Stimulated activated CD4-positive, alpha-beta T cell treated with anti-CD3 and anti-CD28 coated beads, Interleukin-1b, Interleukin-23, amount 100 ng/mL, for 24 hours (primary cell): ENCODE measurements at regions not wholly inside any gene's neighbourhood (a gene's known extent, or its start where the extent isn't known, plus 50 kb on each side); places are given as distances from the start of the nearest gene placed in this dataset.

Experiments
- DNase-seq, 4 experiments: peaks; one replicate each; pipeline ENCODE4 v3.0.0-alpha.2; 2020; ENCODE audit warnings: low read depth in 4 of 4, low spot score in 1 of 4

DNA sequence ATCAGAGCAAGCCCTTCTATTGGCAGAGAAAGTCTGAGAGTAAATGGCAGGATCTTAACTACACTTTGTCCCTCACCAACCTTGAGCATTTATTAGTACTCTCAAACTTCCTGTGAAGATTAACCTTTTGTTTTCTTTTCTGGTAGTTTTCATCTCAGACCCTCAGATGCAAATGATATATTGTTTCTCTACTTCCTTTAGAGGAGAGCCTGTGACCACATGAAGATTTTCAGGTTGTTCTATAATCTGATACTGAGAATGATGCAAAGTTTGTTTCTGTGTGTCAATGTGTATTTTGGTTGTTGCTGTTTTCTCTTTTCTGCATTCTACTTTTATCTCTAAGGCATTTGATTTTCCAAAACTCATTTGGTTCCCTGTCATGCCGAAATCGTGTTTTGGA lies 165.8 kb upstream of the CYSLTR1 start:
- no peak for DNase-seq

DNA sequence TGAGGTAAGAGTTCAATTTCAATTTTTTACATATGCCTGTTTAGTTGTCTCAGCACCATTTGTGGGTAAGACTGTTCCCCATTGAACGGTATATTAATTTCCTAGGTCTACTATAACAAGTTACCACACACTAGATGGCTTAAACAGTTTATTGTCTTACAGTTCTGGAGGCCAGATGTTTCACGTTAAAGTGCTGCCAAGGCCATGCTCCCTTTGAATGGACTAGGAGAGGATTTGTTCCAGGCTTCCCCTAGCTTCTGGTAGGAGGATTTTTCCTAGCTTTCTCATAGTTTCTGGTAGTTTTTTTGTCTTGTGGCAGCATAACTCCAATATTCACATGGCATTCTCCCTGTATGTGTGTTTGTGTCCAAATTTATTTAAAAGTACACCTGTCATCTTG lies 149.3 kb upstream of the CYSLTR1 start:
- no peak for DNase-seq

DNA sequence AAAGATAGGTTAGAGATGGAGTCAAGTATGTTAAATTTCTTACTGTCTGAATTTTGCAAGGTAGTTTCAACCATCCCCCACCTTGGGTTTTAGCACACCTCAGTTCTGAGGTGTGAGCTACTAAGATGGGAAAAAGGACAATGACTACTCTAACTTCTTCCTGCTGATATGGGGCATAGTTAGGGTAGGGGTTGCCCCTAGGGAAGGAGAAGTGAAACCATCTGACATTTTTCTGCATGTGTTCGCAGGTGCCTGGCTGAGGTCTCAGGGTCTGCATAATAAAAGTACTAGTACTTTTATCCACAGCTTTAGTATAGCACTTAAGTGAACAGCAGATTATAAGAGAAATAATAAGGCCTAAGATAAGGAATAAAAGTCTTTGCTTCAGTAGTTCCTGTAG lies 129.5 kb upstream of the CYSLTR1 start:
- DNase-seq, result no peak

DNA sequence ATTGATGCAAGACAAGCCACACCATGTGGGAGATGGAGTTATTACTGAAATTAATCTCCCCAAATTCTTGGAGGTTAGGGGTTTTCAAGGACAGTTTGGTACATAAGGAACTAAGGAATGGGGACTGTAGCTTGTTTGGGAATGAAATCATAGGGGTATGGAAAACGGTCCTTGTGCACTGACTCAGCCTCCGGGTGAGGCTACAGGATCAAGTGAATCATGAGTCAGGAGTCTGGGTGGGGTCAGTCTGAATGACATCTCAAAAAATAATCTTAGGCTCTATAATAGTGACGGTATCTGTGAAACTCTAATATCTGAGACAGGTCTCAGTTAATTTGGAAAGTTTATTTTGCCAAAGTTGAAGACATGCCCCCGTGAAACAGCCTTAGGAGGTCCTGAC lies 128.5 kb upstream of the CYSLTR1 start:
- DNase-seq, result no peak

DNA sequence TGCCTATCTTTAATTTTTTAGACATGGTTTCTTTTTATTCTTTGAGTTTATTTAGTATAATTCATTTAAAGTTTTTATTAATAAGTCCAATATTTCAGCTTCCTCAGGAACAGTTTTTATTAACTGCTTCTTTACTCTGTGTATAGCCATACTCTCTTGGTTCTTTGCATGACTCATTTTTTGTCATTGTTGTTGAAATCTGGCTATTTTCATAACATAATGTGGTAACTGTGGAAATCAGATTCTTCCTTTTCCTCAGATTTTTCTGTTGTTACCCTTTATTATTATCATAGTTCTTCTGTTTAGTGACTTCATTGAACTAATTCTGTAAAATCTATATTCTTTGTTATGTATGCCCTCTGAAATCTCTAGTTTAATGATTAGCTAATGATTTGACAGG lies 124.9 kb upstream of the CYSLTR1 start:
- DNase-seq, result no peak

DNA sequence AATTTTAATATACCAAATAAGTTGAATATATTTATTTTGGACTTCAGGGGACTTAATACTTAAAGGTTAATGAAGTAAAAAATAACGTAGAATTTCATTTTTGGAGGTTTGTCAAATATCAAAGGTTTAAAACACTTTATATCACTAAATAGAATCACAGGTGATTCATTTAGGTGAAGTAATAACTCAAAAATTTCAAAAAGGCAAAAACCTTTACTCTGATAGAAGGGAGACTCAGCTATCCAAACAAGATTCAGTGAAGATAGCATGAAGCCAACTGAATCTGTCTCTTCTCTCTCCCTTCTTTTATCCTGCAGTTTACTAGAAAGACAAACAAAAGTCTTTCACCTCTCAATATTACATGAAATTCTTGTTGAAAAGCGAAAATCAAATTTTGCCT lies 110.2 kb upstream of the CYSLTR1 start:
- no peak for DNase-seq

DNA sequence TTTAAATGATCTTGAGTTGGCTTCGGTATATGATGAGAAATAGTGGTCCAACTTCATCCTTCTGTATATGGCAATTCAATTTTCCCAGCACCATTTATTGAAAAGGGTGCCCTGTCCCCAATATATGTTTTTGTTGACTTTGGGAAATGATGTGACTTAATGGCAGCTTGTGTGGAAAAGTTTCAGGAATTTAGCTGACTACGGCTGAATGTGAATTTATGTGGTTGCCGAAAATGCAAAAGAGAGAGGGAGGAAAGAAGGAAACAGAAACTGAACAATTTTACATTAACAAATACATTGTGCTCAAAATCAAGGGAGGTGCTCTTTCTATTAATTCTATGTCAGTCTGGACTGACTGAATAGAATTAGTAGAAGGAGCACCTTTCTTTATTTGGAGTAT lies 101.8 kb upstream of the CYSLTR1 start:
- no peak for DNase-seq

DNA sequence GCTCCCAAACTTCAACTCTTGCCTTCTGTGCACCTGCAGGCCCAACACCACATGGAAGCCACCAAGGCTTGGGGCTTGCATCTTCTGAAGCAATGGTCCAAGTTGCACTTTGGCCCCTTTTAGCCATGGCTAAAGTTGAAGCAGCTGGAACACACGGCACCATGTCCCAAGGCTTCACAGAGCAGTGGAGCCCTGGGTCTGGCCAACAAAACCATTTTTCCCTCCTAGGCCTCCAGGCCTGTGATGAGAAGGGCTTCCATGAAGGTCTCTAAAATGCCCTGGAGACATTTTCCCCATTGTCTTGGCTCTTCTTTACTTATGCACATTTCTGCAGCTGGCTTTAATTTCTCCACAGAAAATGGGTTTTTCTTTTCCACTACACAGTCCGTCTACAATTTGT lies 61.3 kb upstream of the CYSLTR1 start:
- no peak for DNase-seq

DNA sequence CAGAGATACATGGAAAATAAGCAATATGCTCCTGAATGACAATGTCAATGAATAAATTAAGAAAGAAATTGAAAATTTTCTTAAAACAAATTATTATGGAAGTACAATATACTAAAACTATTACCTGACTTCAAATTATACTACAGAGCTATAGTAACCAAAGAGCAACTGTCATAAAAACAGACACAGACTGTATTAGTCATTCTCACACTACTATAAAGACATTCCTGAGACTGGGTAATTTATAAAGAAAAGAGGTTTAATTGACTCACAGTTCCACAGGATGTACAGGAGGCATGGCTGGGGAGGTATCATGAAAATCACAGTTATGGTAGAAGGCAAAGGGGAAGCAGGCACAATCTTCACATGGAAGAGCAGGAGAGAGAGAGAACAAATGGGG lies 60.0 kb upstream of the CYSLTR1 start:
- no peak for DNase-seq

DNA sequence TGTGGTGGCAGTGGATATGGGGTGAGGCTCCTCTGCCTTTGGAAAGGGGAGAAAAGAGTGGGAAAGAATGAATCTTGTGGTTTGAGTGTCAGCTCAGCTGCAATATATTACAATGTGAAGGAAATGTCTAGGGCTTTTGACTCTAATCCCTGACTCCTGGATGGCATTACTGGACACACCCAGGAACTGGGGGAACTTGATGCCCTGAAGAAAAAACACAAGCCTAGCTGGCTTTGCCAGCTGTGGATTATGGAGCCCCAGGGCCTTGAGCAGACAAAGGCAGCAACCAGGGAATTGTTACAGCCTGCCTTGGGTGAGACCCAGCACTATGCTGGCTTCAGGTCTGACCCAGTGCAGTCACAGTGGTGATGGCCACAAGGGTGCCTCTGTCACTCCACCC lies 57.1 kb upstream of the CYSLTR1 start:
- no peak for DNase-seq

DNA sequence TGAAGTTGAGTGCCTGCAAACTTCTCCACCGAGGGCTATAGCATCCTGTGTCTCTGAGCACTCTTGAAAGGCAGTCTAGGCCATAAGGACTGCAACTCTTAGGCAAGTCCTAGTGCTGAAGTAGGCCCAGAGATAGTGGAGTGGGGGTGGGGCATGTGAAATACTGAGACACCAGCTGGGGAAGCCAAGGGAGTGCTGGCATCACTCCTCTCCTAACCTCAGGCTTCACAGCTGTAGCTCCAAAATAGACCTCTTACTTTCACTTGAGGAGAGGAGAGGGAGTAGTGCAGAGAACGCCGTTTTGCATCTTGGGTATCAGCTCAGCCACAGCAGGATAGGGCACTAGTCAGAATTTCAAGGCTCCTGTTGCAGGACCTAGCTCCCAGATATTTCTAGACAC lies 56.2 kb upstream of the CYSLTR1 start:
- no peak for DNase-seq

DNA sequence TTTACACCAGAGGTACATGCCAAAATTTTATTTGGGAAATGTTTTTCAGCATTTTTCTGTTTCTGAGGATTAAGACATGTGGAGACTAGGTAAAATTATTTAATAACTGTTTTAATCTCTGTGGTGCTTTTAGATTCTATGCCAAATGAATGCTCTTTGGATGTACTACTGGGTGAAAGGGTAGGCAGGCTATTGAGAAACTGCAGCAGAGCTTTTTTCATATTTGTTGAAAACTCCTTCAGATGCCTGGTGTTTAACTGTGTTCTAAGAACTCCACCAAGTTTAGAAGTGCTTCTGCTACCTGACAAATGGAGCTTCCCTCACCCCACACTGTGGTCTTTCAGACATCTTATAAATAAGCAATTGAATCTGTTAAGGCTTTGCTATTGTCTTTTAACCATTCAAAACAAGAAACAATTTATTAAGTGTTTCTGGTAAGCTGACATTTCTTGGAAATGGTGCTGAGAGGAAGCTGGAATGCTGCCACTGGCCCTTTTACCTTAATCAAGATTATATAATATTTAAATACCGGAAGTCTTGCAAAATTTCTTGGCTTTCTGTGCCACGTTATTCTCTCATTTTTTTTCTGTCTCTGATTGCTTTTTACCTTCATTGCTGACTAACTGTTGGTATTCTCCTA lies 51.2 kb upstream of the CYSLTR1 start:
- no peak for DNase-seq
